ENCODE measurements at regions not wholly inside any gene's neighbourhood (a gene's known extent, or its start where the extent isn't known, plus 50 kb on each side); places are given as distances from the start of the nearest gene placed in this dataset.
"Not testable (repeated sequence)": the region's sequence is repeated elsewhere in the genome, so short reads cannot be mapped to it uniquely, and the experiment has no call there.

DNA sequence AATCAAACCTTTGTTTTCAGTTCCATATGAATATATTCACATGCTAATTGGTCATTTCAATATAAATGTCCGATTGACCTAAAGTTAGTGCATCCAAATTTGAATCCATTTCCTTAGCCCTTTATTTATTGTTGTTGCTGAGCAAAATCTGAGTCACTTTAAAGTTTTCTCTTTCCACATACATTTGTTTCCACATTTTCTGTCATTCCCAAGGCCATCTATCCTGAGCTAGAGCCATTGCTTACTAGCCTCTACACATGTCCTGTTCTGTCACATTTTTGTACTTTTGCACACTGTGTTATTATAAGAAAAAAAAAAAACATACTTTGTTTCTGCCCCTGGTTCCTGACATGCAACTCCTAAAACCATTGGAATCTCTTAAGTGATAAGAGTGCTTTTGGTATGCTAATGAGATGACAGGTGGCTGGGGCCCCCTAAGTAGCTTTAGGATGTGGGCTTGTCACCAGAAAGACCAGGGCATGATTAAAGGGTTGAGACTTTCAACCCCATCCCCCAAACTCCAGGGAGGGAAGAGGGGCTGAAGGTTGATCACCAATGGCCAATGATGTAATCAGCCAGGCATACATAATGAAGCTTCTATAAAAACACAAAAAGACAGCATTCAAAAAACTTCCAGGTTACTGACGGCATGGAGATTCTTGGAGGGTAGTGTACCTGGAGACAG lies 353.3 kb upstream of the MAGEB16 start:
- no peaks in the 10 kb centered on the region for H3K27me3 ChIP-seq (replicated peaks; ENCODE audit: control insufficient read depth, insufficient read depth, low read length)
- no peak overlapping the region for H3K4me3 ChIP-seq (replicated peaks; ENCODE audit: low read depth, low read length)
- DNase-seq (ENCODE audit: extremely low read depth, insufficient read length), result no peak
- TF ChIP-seq, protein P1, sequence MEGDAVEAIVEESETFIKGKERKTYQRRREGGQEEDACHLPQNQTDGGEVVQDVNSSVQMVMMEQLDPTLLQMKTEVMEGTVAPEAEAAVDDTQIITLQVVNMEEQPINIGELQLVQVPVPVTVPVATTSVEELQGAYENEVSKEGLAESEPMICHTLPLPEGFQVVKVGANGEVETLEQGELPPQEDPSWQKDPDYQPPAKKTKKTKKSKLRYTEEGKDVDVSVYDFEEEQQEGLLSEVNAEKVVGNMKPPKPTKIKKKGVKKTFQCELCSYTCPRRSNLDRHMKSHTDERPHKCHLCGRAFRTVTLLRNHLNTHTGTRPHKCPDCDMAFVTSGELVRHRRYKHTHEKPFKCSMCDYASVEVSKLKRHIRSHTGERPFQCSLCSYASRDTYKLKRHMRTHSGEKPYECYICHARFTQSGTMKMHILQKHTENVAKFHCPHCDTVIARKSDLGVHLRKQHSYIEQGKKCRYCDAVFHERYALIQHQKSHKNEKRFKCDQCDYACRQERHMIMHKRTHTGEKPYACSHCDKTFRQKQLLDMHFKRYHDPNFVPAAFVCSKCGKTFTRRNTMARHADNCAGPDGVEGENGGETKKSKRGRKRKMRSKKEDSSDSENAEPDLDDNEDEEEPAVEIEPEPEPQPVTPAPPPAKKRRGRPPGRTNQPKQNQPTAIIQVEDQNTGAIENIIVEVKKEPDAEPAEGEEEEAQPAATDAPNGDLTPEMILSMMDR (IDR thresholded peaks at IDR 0.05; ENCODE audit: insufficient read depth, low read length, poor library complexity, severe bottlenecking), result no peak
- H3K36me3 ChIP-seq (ENCODE audit: control insufficient read depth, insufficient read depth, low read length), result no peaks in the 10 kb centered on the region

DNA sequence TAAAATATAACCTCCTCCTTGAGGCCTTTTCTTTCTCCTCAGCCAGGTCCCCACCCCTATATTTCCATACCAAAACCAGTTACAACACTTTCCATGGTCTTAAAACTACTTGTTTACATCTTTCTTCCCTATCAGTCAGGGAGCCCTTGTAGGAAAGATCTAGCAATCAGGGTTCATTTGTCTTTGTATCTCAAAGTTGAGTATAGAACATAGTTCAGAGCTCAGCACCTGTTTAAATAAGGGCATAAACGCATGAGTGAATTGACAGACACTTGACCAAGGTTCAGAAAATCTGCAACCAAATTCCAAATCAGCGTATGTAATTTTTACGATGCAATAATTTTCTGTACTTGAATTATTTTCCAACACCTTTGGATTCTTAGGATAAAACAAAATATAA lies 352.2 kb upstream of the MAGEB16 start:
- Histone ChIP-seq H3K27me3 (replicated peaks; ENCODE audit: control insufficient read depth, insufficient read depth, low read length) (no peaks in the 10 kb centered on the region), H3K4me3 (replicated peaks; ENCODE audit: low read depth, low read length) (no peak overlapping the region), H3K36me3 (ENCODE audit: control insufficient read depth, insufficient read depth, low read length) (no peaks in the 10 kb centered on the region)
- TF ChIP-seq, protein P1 (IDR thresholded peaks at IDR 0.05; ENCODE audit: insufficient read depth, low read length, poor library complexity, severe bottlenecking), result no peak
- no peak for DNase-seq (ENCODE audit: extremely low read depth, insufficient read length)

DNA sequence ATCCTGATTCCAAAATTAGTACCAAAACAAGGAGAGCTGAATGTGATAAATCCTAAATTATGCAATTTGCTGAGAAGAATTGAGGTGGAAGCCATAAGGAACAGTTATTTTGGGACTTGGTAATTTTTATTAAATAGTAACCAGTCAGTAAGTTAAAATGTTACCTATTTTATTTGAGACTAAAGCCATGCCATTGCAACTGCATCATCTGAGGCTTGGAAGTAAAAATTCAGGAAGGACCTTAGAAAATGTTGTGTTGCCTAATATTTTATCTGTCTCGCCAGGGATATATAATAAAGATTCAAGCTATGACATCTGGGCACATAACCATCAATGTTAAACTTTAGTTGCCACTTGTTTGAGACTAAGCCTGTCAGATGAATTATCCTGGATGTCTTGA lies 341.3 kb upstream of the MAGEB16 start:
- H3K27me3 ChIP-seq (replicated peaks; ENCODE audit: control insufficient read depth, insufficient read depth, low read length), result no peaks in the 10 kb centered on the region
- H3K36me3 ChIP-seq (ENCODE audit: control insufficient read depth, insufficient read depth, low read length), result no peaks in the 10 kb centered on the region
- no peak for DNase-seq (ENCODE audit: extremely low read depth, insufficient read length)
- TF ChIP-seq, protein P1 (IDR thresholded peaks at IDR 0.05; ENCODE audit: insufficient read depth, low read length, poor library complexity, severe bottlenecking), result no peak
- H3K4me3 ChIP-seq (replicated peaks; ENCODE audit: low read depth, low read length), result no peak overlapping the region

DNA sequence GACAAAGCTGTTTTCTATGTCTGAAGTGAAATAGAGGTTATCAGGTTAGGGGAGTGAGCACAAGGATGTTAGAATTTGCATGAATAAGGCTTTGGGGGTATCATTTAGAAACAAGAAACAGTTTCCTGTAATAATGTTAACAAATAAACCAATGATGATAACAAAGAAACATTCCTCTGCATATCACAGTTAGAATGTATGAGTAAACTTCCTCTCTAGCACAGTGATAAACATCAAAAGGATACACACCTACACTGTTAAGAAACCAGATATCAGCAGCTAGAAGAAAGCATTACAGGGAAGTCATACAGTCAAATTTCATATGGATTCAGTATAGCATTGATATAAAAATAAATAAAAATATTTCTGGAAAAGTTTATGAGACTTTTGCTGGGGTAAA lies 340.0 kb upstream of the MAGEB16 start:
- TF ChIP-seq, protein P1 (IDR thresholded peaks at IDR 0.05; ENCODE audit: insufficient read depth, low read length, poor library complexity, severe bottlenecking), result no peak
- no peaks in the 10 kb centered on the region for H3K36me3 ChIP-seq (ENCODE audit: control insufficient read depth, insufficient read depth, low read length)
- no peak for DNase-seq (ENCODE audit: extremely low read depth, insufficient read length)
- no peak overlapping the region for H3K4me3 ChIP-seq (replicated peaks; ENCODE audit: low read depth, low read length)
- H3K27me3 ChIP-seq (replicated peaks; ENCODE audit: control insufficient read depth, insufficient read depth, low read length), result no peaks in the 10 kb centered on the region

DNA sequence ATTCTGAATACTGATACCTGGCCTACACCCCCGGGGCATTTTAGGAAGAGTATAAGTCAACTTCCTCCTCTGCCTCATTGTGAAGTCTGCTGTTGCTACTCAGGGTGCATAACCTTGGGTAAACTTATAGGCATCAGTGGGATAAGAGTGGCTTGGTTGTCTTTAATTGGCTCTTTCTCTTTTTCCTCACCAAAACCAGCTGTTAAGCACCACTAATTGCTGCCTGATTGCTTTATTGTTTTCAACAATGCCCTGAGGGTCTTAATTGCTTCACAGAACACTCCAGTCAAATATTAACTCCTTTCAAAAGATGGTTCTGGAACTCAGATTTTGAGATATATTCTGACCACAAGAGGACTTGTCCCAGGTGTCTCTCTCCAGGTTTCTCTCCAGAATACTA lies 337.0 kb upstream of the MAGEB16 start:
- H3K27me3 ChIP-seq (replicated peaks; ENCODE audit: control insufficient read depth, insufficient read depth, low read length), result no peaks in the 10 kb centered on the region
- TF ChIP-seq, protein P1 (IDR thresholded peaks at IDR 0.05; ENCODE audit: insufficient read depth, low read length, poor library complexity, severe bottlenecking), result no peak

DNA sequence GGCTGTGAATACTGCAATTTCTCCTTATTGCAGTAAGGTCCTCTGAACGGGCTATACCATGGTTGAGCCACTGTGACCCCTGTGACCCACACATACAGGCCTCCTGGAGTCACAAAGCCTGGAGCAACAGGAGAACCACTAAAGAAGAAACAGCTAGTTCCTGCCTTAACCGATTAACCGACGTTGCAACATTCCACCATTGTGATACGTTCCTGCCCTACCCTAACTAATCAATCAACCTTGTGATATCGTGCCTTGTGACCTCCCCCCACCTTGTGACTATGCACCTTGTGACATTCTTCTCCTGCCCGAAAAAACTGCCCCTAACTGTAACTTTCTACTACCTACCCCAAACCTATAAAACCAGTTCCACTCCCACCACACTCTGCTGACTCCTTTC lies 301.5 kb upstream of the MAGEB16 start:
- H3K4me3 ChIP-seq (replicated peaks; ENCODE audit: low read depth, low read length); DNase-seq (ENCODE audit: extremely low read depth, insufficient read length); H3K36me3 ChIP-seq (ENCODE audit: control insufficient read depth, insufficient read depth, low read length); H3K27me3 ChIP-seq (replicated peaks; ENCODE audit: control insufficient read depth, insufficient read depth, low read length): not testable (repeated sequence)

More for the DNA sequence above, 337.0 kb upstream of the MAGEB16 start:
- H3K4me3 ChIP-seq (replicated peaks; ENCODE audit: low read depth, low read length), result no peak overlapping the region
- DNase-seq (ENCODE audit: extremely low read depth, insufficient read length), result no peak
- no peaks in the 10 kb centered on the region for H3K36me3 ChIP-seq (ENCODE audit: control insufficient read depth, insufficient read depth, low read length)

DNA sequence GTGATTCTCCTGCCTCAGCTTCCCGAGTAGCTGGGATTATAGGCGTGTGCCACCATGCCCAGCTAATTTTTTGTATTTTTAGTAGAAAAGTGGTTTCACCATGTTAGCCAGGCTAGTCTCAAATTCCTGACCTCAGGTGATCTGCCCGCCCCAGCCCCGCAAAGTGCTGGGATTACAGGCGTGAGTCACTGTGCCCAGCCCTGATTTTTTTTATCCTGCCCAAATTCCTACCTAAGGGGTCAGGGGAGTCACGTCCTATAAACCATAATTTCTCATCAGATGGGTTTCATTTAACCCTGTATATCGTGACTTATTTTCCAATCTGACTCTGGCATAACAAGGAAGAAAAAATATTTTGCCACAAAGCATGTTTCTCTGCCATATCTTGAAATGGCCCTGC lies 300.7 kb upstream of the MAGEB16 start:
- H3K36me3 ChIP-seq (ENCODE audit: control insufficient read depth, insufficient read depth, low read length); H3K4me3 ChIP-seq (replicated peaks; ENCODE audit: low read depth, low read length); DNase-seq (ENCODE audit: extremely low read depth, insufficient read length); H3K27me3 ChIP-seq (replicated peaks; ENCODE audit: control insufficient read depth, insufficient read depth, low read length): not testable (repeated sequence)

Data from GM06990 (cell line).